H9 (cell line): ENCODE measurements at regions not wholly inside any gene's neighbourhood (a gene's known extent, or its start where the extent isn't known, plus 50 kb on each side); places are given as distances from the start of the nearest gene placed in this dataset.

Source experiments
- DNase-seq: peaks from one replicate; pipeline ENCODE4 v3.0.0-alpha.2; 2017
- H2AFZ ChIP-seq: one replicate; pipeline ENCODE4 v1.6.1; 2013; ENCODE audit warnings: mild to moderate bottlenecking, low read length, control low read depth, moderate library complexity
- H2AK5ac ChIP-seq: 2 replicates; pipeline ENCODE4 v1.6.1; 2013; ENCODE audit warnings: low read length, control low read depth, mixed read lengths; ENCODE audit not compliant: insufficient read length
- H2BK120ac ChIP-seq: one replicate; pipeline ENCODE4 v1.6.1; 2013; ENCODE audit warnings: low read depth, mild to moderate bottlenecking, low read length, control low read depth, inconsistent platforms; ENCODE audit not compliant: poor library complexity, severe bottlenecking
- H2BK12ac ChIP-seq: 2 replicates; pipeline ENCODE4 v1.6.1; 2013; ENCODE audit warnings: low read length, control low read depth, mixed read lengths, low read depth; ENCODE audit not compliant: insufficient read length
- H2BK15ac ChIP-seq: 2 replicates; pipeline ENCODE4 v1.6.1; 2013; ENCODE audit warnings: low read depth, low read length, control low read depth
- H2BK20ac ChIP-seq: one replicate; pipeline ENCODE4 v1.6.1; 2013; ENCODE audit warnings: low read depth, mild to moderate bottlenecking, low read length, control low read depth, inconsistent platforms; ENCODE audit not compliant: poor library complexity, severe bottlenecking
- H2BK5ac ChIP-seq: 2 replicates; pipeline ENCODE4 v1.6.1; 2013; ENCODE audit warnings: low read length, control low read depth, mixed read lengths; ENCODE audit not compliant: insufficient read length
- H3K14ac ChIP-seq: 2 replicates; pipeline ENCODE4 v1.6.1; 2013; ENCODE audit warnings: low read length, control low read depth; ENCODE audit not compliant: insufficient read depth
- H3K18ac ChIP-seq: 2 replicates; pipeline ENCODE4 v1.6.1; 2013; ENCODE audit warnings: low read depth, mild to moderate bottlenecking, mixed read lengths, low read length, control low read depth; ENCODE audit not compliant: insufficient read length
- H3K23ac ChIP-seq: 2 replicates; pipeline ENCODE4 v1.6.1; 2013; ENCODE audit warnings: low read length, control low read depth, mixed read lengths, low read depth; ENCODE audit not compliant: insufficient read length
- H3K23me2 ChIP-seq: 2 replicates; pipeline ENCODE4 v1.6.1; 2013; ENCODE audit warnings: low read depth, mild to moderate bottlenecking, mixed read lengths, low read length, control low read depth; ENCODE audit not compliant: insufficient read length, poor library complexity, severe bottlenecking
- H3K27ac ChIP-seq: 2 replicates; pipeline ENCODE4 v1.5.1; 2013; ENCODE audit warnings: low read length, control low read depth, mixed read lengths, low read depth; ENCODE audit not compliant: insufficient read length
- H3K27me3 ChIP-seq: 2 replicates; pipeline ENCODE4 v1.6.1; 2013; ENCODE audit warnings: low read length, control low read depth, inconsistent platforms; ENCODE audit not compliant: insufficient read depth
- H3K4ac ChIP-seq: 2 replicates; pipeline ENCODE4 v1.6.1; 2013; ENCODE audit warnings: low read depth, mild to moderate bottlenecking, control low read depth, inconsistent platforms, low read length, moderate library complexity
- H3K4me1 ChIP-seq: 2 replicates; pipeline ENCODE4 v1.6.1; 2013; ENCODE audit warnings: low read length, control low read depth, inconsistent platforms; ENCODE audit not compliant: insufficient read depth
- H3K4me2 ChIP-seq: 2 replicates; pipeline ENCODE4 v1.6.1; 2013; ENCODE audit warnings: low read length, control low read depth, mixed read lengths; ENCODE audit not compliant: insufficient read length, insufficient read depth
- H3K56ac ChIP-seq: 2 replicates; pipeline ENCODE4 v1.6.1; 2013; ENCODE audit warnings: low read depth, mild to moderate bottlenecking, mixed read lengths, low read length, control low read depth; ENCODE audit not compliant: insufficient read length
- H3K79me1 ChIP-seq: 2 replicates; pipeline ENCODE4 v1.6.1; 2013; ENCODE audit warnings: low read depth, mild to moderate bottlenecking, moderate library complexity, low read length, control low read depth, inconsistent platforms; ENCODE audit not compliant: insufficient read depth, poor library complexity, severe bottlenecking
- H3K79me2 ChIP-seq: 2 replicates; pipeline ENCODE4 v1.6.1; 2013; ENCODE audit warnings: low read length, control low read depth, inconsistent platforms; ENCODE audit not compliant: insufficient read depth
- H3K9ac ChIP-seq: 2 replicates; pipeline ENCODE4 v1.6.1; 2013; ENCODE audit warnings: low read length, control low read depth, mixed read lengths; ENCODE audit not compliant: insufficient read length; ENCODE audit errors: extremely low read depth
- H3K9me3 ChIP-seq: one replicate; pipeline ENCODE4 v1.6.1; 2013; ENCODE audit warnings: low read depth, low read length, inconsistent platforms; ENCODE audit not compliant: control insufficient read depth
- H3T11ph ChIP-seq: one replicate; pipeline ENCODE4 v1.6.1; 2013; ENCODE audit warnings: mild to moderate bottlenecking, low read length, control low read depth, inconsistent platforms
- H4K20me1 ChIP-seq: one replicate; pipeline ENCODE4 v1.6.1; 2013; ENCODE audit not compliant: control insufficient read depth, insufficient read length, insufficient read depth
- H4K5ac ChIP-seq: 2 replicates; pipeline ENCODE4 v1.6.1; 2013; ENCODE audit warnings: low read depth, mild to moderate bottlenecking, mixed read lengths, low read length, control low read depth; ENCODE audit not compliant: insufficient read length
- H4K8ac ChIP-seq: replicated peaks from 2 replicates; pipeline ENCODE4 v1.6.1; 2013; ENCODE audit warnings: low read length, control low read depth, mixed read lengths, low read depth; ENCODE audit not compliant: insufficient read length
- H4K91ac ChIP-seq: 2 replicates; pipeline ENCODE4 v1.6.1; 2013; ENCODE audit warnings: low read depth, mild to moderate bottlenecking, moderate library complexity, mixed read lengths, low read length, control low read depth; ENCODE audit not compliant: insufficient read length
- H3K27ac Mint-ChIP-seq, 3 experiments: 2 replicates in 2 of 3; 3 replicates in 1 of 3; pipeline ENCODE4 v1.8.0; 2020 to 2021; ENCODE audit warnings: mixed read lengths in 3 of 3, mild to moderate bottlenecking in 1 of 3, moderate library complexity in 1 of 3
- H3K27me3 Mint-ChIP-seq: 2 replicates; pipeline ENCODE4 v1.8.0; 2021; ENCODE audit warnings: low read depth, mild to moderate bottlenecking, moderate library complexity, mixed read lengths
- H3K36me3 Mint-ChIP-seq, 3 experiments: 2 replicates in 2 of 3; 3 replicates in 1 of 3; pipeline ENCODE4 v1.8.0; 2020 to 2021; ENCODE audit warnings: low read depth in 3 of 3, mixed read lengths in 3 of 3; ENCODE audit not compliant: insufficient read depth in 1 of 3
- H3K4me1 Mint-ChIP-seq, 2 experiments: 2 replicates each; pipeline ENCODE4 v1.8.0; 2020; ENCODE audit warnings: mixed read lengths in 2 of 2
- H3K4me3 Mint-ChIP-seq, 2 experiments: 2 replicates in 1 of 2; 3 replicates in 1 of 2; pipeline ENCODE4 v1.8.0; 2020 to 2021; ENCODE audit warnings: mild to moderate bottlenecking in 2 of 2, mixed read lengths in 2 of 2, moderate library complexity in 1 of 2
- H3K9me3 Mint-ChIP-seq, 2 experiments: 2 replicates in 1 of 2; 3 replicates in 1 of 2; pipeline ENCODE4 v1.8.0; 2020; ENCODE audit warnings: mild to moderate bottlenecking in 2 of 2, mixed read lengths in 2 of 2, moderate library complexity in 1 of 2
- WGBS: extraction: QIAGEN DNeasy Blood & Tissue Kit; methylation state at CpG from one replicate; pipeline ENCODE4 v1.1.7; 2013; ENCODE audit warnings: missing lambda C conversion rate, low lambda C conversion rate, mixed read lengths; ENCODE audit not compliant: insufficient read length; ENCODE audit errors: extremely low coverage; 5-methylcytosine and 5-hydroxymethylcytosine counted together
- TF ChIP-seq, protein P1 (sequence below): fragments of 200-600 bp; sonication (generic); conservative IDR thresholded peaks from 3 replicates; pipeline ENCODE4 v1.8.0; 2021; ENCODE audit warnings: antibody characterized with exemption, mild to moderate bottlenecking

DNA sequence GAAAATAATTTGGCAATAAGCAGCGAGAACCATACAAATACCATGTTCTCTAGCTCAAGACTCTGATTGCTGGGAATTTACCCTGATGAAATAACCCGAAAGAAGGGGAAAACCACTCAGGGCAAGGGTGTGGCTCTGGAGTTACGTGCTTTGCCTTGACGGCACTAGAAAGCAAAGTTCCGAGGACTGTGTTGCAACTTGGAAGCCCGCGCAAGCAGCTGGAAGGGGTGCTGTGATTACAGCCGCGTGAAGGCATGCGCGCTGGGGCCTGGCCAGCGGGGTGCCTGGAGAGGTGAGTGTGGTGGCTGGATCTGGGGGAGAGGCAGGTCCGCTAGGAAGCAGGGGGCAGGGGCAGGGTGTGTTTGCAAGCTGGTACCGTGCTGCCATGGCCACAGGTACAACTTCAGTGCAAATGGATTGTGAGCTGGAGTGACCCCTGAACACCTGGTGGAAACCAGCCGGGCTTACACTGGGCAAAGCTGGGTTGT is 52.6 kb upstream of the CNOT6 start:
- Histone ChIP-seq H3K27ac (no peak overlapping the region), H3K18ac (no peak overlapping the region), H4K5ac (no peak overlapping the region), H3K23me2 (no peaks in the 10 kb centered on the region), H3K4me2 (no peak overlapping the region), H3T11ph (no peak overlapping the region), H3K9me3 (no peaks in the 10 kb centered on the region), H2BK120ac (no peak overlapping the region), H4K8ac (no peak overlapping the region), H2BK20ac (no peak overlapping the region), H2BK15ac (no peak overlapping the region), H4K91ac (no peak overlapping the region), H3K9ac (no peak overlapping the region), H3K79me1 (no peaks in the 10 kb centered on the region), H3K79me2 (no peaks in the 10 kb centered on the region), H3K23ac (no peak overlapping the region), H2AK5ac (no peak overlapping the region), H3K4me1 (no peaks in the 10 kb centered on the region; the same call in 1 of the 2 replicates), H4K20me1 (no peaks in the 10 kb centered on the region), H2AFZ (no peak overlapping the region), H2BK12ac (no peak overlapping the region), H2BK5ac (no peak overlapping the region), H3K27me3 (no peaks in the 10 kb centered on the region), H3K56ac (no peak overlapping the region), H3K14ac (no peak overlapping the region; the same call in 1 of the 2 replicates), H3K4ac (no peak overlapping the region)
- peak overlapping the region in 2 of 3 experiments; percentile 44 to 79; a peak in 2 of 7 replicates for H3K27ac Mint-ChIP-seq
- H3K27me3 Mint-ChIP-seq, result peaks cover 4% of the 10 kb centered on the region
- H3K9me3 Mint-ChIP-seq, result peaks cover 18 to 19% of the 10 kb centered on the region in 2 experiments
- WGBS, result no CpG with 5 or more reads among the region's 15 CpGs
- peaks cover 4 to 7% of the 10 kb centered on the region in 2 experiments; a peak in 3 of 4 replicates for H3K4me1 Mint-ChIP-seq
- no peak overlapping the region for H3K4me3 Mint-ChIP-seq
- H3K36me3 Mint-ChIP-seq, result peaks cover 0 to 11% (median 6%) of the 10 kb centered on the region in 3 experiments; a peak in 3 of 7 replicates
- TF ChIP-seq, protein P1, sequence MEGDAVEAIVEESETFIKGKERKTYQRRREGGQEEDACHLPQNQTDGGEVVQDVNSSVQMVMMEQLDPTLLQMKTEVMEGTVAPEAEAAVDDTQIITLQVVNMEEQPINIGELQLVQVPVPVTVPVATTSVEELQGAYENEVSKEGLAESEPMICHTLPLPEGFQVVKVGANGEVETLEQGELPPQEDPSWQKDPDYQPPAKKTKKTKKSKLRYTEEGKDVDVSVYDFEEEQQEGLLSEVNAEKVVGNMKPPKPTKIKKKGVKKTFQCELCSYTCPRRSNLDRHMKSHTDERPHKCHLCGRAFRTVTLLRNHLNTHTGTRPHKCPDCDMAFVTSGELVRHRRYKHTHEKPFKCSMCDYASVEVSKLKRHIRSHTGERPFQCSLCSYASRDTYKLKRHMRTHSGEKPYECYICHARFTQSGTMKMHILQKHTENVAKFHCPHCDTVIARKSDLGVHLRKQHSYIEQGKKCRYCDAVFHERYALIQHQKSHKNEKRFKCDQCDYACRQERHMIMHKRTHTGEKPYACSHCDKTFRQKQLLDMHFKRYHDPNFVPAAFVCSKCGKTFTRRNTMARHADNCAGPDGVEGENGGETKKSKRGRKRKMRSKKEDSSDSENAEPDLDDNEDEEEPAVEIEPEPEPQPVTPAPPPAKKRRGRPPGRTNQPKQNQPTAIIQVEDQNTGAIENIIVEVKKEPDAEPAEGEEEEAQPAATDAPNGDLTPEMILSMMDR, result no peak
- no peak for DNase-seq
